GM12864 (cell line): ENCODE measurements at regions not wholly inside any gene's neighbourhood (a gene's known extent, or its start where the extent isn't known, plus 50 kb on each side); places are given as distances from the start of the nearest gene placed in this dataset.

Experiments used
- DNase-seq: peaks from one replicate; pipeline ENCODE4 v3.0.0-alpha.2; 2011; ENCODE audit warnings: low read depth
- H3K4me3 ChIP-seq: 2 replicates; pipeline ENCODE4 v1.5.1; 2011; ENCODE audit warnings: mild to moderate bottlenecking, low read depth, low read length, control low read depth
- CTCF ChIP-seq: IDR thresholded peaks from 2 replicates; pipeline ENCODE4 v1.5.1; 2011; ENCODE audit warnings: low read depth, mild to moderate bottlenecking, moderate library complexity, low read length, control low read depth, inconsistent platforms; ENCODE audit errors: missing control alignments

DNA sequence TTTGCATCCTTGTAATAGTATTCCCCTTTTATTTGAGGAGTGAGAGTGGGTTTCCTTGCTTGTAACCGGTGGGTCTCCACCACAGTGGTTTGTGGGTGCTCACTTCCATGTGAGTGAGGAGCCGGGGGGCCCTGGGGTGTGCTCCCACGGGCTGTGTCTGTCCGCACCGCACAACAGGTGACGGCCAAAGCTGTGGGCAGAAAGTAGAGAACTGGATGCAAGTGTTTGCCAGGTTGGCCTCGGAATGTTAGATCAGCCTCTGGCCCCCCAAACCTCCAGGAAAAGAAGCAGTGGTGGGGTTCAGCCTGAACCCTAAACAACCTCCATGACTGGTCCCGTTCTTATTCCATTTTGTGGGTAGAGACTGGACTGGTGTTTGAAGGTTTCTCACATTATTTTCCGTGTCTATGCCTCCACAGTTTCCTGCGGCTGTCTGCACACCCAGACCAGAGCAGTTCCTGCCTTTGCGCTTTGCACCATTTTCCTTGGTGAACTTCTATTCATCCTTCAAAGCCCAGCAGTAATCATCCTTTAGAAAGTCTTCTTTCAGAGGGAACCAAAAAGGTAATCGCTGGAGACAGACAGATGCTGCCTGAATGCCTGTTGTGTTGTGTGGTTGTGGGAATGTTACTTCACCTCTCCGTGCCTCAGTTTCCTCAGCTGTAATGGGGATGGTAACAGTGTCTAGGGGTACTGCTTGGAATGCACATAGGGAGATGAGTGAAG, 77.2 kb downstream of the MYEOV start:
- no peak overlapping the region for H3K4me3 ChIP-seq
- no peak for TF ChIP-seq CTCF
- no peak for DNase-seq

DNA sequence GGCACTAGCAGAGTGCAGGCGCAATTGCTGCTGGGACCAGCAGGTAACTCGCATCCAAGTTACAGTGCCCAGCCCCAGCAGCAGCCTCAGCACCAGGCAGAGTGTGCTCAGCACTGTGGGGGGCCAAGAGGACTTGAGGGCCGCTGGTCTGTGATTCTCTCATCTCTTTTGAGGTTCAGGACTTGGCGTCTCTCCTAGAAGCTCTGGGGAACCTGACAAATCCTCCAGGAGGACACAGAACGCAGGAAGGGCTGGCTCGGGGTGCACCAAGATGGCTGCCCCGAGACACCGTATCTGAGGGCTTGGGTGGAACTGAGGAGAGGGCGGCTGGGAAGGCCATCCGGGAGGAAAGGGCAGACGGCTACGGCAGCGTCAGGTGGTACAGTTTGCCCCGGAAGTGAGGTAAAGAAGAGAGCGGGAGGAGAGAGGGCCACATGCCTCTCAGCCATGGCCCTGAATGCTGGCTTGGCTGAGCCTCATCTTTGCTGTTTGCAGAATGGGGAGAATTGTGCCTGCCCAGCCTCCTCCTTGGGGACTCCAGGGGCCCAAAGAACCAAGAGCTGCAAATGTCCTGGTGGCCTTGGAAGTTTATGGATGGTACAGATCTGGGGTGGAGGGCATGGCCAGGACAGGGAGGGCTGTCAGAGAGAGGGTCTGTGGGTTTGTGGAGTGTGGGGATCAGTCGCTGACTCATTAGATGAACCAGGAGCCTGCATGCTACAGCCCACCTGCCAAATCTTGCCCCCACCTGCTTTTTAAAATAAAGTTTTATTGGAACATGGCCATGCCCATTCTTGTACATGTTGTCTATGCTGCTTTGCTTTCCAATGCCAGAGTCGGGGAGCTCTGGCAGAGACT, 78.0 kb downstream of the MYEOV start:
- no peak overlapping the region for H3K4me3 ChIP-seq
- DNase-seq: no peak
- TF ChIP-seq CTCF: no peak

DNA sequence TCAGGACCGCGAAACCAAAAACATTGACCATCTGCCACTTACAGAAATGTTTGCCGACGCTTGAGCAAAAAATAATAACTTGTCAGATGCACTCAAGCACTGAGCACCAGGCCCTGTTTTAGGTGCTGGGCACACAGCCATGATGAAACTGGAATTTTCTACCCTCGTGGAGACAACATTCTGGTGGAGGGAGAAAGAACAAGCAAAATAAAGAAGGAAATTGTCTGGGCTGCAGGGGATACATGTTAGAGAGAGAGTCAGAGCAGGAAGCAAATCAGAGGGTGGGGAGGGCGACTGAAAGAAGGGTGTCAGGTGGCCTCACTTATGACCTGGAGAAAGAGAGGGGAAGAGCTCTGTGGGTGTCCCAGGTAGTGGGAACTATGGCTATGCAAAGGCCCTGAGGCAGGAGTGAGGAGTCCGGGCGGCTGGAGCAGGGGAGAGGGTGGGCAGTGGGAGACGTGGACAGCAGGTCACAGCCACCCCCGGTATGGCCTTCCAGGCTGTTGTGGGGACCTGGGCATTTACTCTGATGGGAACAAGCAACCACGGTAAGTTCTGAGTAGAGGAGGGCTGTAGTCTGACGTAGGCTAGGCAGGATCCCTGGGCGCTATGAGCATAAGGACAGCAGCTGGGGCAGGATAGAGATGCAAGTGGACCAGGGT, 78.8 kb downstream of the MYEOV start:
- no peak for DNase-seq
- no peak overlapping the region for H3K4me3 ChIP-seq
- no peak for TF ChIP-seq CTCF

- no peak for TF ChIP-seq CTCF
- H3K4me3 ChIP-seq: no peak overlapping the region
- DNase-seq: no peak
These were observed 79.3 kb downstream of the MYEOV start for GRCh38 chr11:69373251-69373635.

GRCh38 chr11:69374110-69374945, 80.4 kb downstream of the MYEOV start:
- DNase-seq: no peak
- no peak overlapping the region for H3K4me3 ChIP-seq
- no peak for TF ChIP-seq CTCF

DNA sequence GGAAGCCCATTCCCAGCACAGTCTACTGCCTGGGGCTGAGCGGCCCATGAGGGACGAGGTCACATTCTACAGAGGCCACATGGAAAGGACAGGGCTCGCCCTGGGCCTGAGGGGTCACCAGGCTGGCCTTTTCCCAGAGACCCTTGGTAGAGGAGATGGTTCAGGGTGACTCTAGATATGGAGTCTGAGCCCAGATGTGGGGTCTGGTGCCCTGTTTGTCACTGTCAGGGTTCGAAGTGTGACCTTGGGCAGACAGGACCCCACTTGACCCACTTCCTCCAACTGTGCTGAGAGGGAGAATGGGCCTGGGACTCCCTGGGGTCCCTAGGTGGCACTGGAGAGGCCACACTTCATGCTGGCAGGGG, 81.0 kb downstream of the MYEOV start:
- DNase-seq: no peak
- TF ChIP-seq CTCF: no peak

More for the DNA sequence above, 81.0 kb downstream of the MYEOV start:
- H3K4me3 ChIP-seq: no peak overlapping the region
